ENCODE measurements at regions not wholly inside any gene's neighbourhood (a gene's known extent, or its start where the extent isn't known, plus 50 kb on each side); places are given as distances from the start of the nearest gene placed in this dataset.

DNA sequence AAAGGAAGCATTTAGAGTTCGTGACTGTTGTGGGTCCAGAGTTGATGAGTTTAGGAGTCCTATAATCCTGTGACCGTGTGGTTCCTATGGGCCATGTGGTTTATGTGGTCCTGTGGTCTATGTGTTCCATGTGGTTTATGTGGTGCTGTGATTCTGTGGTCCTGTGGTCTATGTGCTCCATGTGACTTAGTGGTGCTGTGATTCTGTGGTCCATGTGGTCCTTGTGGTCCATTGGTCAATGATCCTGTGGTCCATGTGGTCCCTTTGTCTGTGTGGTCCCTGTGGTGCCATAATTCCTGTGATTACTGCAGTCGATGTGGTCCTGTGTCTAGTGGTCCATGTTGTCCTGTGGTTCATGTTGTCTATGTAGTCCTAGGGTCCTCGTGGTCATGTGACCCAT is 167.3 kb downstream of the TMEM18 start:
- DNase-seq = no peak

GRCh38 chr2:508121-508520 is 169.1 kb downstream of the TMEM18 start:
- DNase-seq = no peak

- no peak for DNase-seq
Measured at GRCh38 chr2:506866-507265, 170.3 kb downstream of the TMEM18 start.

DNA sequence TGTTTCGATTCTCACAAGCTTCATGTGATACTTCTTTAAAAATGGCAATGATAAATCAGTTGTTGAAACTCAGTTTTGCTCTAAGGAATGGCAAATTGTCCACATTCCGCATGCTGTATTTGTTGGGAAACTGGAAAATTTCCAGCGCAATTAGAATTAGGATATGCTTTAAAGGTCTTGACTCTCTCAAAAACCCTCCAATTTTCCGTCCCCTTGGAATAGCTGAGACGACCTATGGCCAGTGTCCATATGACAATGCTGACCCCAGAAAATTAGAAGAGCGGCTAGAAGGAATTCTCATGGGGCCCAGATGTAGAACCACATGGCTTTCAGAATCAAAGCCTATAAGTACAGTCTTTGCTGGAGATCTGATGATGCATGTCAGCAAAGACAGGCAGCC is 170.8 kb downstream of the TMEM18 start:
- DNase-seq = no peak

GRCh38 chr2:505941-506340 is 171.3 kb downstream of the TMEM18 start:
- no peak for DNase-seq

- DNase-seq = no peak
Measured at GRCh38 chr2:503288-503999, 173.8 kb downstream of the TMEM18 start.

DNA sequence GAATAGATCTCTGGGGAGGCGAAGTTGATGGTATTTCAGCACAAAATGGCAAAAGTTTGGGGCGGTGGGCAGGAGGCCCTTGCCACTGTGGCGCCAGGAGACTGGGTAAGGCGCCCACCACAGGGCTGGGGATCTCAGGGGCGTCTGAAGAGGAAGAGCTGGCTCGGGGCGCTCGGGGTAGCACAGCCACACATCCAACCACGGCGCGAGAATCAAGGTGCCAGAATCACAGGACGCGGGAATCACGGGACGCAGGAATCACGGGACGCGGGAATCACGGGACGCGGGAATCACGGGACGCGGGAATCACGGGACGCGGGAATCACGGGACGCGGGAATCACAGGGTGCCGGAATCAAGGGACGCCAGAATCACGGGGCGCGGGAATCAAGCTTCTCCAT is 174.4 kb downstream of the TMEM18 start:
- no peak for DNase-seq

- DNase-seq = no peak
Measured at GRCh38 chr2:501667-502066, 175.5 kb downstream of the TMEM18 start.

DNA sequence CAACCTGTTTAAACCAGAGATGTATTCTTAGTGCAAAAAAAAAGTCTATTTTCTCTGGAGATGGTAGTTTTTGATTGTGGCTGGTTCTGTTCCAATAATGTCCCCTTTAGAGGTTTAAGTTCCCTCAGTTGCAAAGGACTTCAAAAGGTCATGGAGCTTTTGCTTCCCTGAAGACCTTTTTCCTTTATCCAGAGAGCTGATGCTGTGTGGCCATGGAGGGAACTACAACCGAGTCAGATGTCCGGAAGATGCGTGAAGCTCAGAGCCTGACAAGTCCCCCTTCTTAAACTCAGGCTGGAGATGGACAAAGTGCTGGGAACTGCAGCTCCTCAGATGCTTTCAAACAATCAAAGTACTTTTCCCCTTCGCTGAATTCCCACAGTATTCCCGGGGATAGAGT is 176.1 kb downstream of the TMEM18 start:
- no peak for DNase-seq

DNA sequence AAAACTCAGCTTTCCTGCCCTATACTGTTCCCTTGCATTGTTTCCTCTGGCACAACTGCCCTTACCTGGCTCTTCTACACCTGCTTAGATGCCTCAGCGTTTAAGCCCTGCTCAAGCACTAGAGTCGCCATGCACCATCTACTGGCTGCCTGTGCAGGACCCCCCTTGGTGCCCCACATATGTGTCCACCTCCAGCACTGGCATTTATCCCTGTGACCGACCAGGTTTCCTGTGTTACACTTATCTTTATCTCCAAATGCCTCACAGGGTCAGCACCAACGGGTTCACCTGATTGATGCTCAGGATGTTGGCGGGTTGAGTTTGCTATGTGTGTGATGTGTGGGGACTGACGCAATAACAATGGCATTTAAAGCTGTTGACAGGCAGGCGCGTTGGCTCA is 177.5 kb downstream of the TMEM18 start:
- no peak for DNase-seq

DNA sequence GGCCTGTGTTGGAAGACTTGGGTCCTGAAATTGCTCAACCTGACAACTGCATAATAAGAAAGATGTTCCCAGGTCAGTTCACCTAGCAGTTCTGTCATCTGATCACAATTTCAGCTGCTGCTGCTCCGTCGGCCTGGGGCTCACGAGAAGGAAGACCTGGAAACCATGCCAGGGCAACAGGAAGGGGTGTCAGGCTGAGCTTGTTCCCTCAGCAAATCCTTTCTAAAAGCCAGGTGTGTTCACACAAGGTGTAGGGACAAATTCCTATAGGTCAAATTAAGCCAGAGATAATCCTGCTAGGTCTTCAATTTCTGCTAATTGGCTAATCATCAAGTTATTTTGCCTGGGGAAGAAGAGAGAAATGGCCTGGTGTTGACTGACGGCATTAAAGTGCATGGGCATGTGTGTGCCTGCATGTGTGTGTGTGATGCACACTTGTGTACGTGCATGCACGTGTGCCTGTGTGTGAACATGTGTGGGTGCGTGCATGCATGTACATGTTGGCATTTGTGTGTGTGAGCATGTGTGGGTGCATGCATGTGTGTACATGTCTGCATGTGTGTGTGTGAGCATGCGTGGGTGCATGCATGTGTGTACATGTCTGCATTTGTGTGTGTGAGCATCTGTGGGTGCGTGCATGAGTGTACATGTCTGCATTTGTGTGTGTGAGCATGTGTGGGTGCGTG is 178.6 kb downstream of the TMEM18 start:
- no peak for DNase-seq

DNA sequence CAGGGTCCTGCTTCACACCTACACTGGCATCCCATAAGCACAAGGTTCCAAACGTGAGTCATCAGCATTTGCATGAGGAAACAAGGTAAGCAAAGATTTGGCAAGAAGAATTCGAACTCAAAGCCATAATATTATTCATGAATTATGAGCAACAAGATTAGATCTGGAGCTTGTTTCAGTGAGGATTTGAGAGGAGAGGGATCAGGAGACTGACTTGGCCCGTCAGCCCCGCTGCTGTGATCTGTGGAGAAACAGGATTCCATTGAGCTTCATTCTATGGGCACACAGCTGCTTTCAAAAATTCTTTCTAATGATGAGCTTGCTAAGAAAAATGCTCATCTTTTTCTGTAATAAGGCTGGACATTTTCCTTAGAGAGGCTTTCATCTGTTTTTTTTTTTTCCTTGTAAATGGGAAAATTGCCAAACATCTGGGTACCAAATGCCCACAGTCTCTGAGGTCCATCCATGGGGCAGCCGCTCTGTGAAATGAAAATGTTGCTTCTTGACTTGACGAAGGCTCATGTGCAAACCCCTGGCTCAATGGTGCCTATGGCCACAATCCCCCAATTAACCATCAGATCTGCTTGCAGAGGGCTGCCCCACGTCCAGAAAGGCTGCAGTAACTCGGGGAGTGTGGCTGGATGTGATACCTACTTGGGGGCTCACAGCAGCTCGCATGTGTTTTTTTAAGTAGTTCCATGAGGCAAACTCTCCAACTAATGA is 179.3 kb downstream of the TMEM18 start:
- no peak for DNase-seq

DNA sequence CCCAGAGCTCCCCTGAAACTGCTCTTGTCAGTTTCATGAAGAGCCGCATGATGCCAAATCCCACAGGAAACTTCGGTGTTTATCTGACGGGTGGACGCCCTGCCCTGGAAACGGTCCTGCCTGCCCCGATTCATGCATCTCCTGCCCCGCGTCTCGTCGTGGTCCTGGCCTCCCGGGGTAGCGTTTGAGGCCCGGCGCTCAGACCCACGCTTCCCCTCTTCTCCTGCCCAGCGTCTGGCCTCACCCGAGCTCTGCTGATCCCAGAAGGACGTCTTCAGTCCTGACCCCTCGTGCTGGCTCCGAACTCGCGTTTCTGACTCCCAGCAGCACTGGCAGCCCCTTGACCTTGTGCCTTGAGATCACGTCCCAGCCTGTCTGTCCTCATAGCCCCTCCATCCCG is 180.5 kb downstream of the TMEM18 start:
- no peak for DNase-seq

DNA sequence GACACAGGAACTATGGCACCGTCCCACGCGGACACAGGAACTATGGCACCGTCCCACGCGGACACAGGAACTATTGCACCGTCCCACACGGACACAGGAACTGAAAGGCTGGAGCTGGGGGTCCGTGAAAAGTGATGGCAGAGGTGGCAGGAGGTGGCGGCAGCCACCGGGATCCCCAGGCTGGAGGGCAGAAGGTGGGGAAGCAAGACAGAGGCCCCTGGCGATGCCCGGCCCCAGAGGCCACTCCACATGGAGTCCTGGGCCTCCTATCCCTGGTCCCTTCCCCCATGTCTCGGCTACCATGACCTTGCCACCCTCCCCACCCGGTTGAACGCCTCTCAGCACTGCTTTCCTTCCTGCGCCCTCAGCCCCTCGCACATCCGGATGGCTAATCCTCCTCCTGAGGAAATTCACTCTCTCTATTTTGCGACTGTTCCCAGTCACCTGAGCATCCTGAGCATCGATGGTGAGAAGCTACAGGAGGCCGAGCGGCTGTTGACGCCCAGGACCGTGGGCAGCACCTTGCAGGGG is 181.4 kb downstream of the TMEM18 start:
- no peak for DNase-seq

DNA sequence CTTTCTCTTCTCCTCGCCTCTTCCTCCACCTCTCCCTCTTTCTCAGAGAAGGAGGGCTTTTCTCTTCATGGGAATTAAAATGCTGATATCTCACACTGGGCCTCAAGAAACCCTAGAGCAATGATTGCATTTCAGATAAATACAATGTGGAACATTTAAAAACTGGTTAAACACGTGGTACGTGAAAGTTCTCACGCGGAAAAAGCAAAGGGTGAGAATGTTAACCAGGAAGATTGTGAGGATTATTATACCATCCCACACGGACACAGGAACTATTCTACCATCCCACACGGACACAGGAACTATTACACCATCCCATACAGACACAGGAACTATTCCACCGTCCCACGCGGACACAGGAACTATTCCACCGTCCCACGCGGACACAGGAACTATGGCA is 182.4 kb downstream of the TMEM18 start:
- DNase-seq = no peak

DNA sequence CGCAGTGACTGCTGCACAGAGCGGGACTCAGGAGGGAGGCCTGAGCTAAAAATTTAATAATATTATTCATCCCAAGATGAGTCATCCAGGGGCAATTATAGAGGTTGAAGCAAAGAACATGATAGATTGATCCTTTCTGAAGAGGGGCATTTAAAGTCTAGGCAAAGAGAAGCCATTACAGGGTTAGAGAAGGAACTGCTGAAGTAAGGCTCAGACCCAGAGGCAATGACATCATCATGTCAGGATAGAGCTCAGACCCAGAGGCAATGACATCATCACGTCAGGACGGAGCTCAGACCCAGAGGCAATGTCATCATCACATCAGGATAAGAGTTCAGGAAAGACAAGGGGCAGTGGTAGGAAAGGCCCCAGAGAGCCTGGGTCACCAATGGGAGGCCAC is 184.0 kb downstream of the TMEM18 start:
- no peak for DNase-seq

- DNase-seq = no peak
Measured at GRCh38 chr2:492178-492577, 185.0 kb downstream of the TMEM18 start.

- DNase-seq = no peak
Measured at GRCh38 chr2:489838-490237, 187.4 kb downstream of the TMEM18 start.

GRCh38 chr2:489084-489483 is 188.1 kb downstream of the TMEM18 start:
- DNase-seq = no peak

- DNase-seq = no peak
Measured at GRCh38 chr2:487186-488079, 189.8 kb downstream of the TMEM18 start.

DNA sequence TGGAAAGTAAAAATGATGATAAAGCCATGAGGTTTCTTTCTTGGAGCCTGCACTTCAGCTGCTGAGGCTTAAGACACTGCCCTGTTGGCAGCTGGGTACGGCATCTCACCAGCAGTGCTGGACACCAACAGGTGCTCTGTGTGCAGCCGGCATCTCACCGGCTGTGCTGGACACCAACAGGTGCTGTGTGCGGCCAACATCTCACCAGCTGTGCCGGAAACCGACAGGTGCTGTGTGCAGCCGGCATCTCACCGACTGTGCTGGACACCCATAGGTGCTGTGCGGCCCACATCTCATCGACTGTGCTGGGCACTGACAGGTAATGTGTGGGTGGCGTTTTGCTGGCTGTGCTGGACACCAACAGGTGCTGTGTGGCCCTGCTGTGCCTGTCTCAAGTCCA is 190.8 kb downstream of the TMEM18 start:
- no peak for DNase-seq

DNA sequence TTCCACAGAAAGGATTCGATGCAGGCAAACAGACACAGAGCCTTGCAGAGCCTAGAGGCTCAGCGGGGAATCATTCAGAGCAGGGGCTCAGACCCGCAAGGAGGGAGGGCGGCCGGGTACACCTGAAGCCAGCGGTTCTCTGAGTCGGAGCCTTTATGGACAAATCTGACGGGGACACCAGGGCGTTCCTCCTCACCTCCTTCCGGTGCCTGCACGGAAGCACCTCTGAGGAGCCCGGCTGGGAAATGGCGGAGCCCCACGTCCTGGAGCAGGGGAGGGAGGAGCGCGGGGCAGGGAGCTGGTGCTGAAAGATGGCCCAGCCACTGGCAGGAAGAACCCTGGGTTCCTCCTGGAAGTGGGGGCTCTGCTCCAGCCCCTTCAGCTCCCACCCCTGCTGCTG is 193.5 kb upstream of the ALKAL2 start:
- no peak for DNase-seq
